SK-N-SH (cell line): ENCODE measurements at regions not wholly inside any gene's neighbourhood (a gene's known extent, or its start where the extent isn't known, plus 50 kb on each side); places are given as distances from the start of the nearest gene placed in this dataset.

Experiments used
- EP300 ChIP-seq, 2 experiments: IDR thresholded peaks; 2 replicates each; pipeline versions ENCODE4 v1.4.0 to v1.6.1; 2012; ENCODE audit warnings: borderline replicate concordance in 1 of 2, low read depth in 1 of 2, low read length in 1 of 2
- NFIC ChIP-seq: IDR thresholded peaks from 2 replicates; pipeline ENCODE4 v1.4.0; 2012; ENCODE audit warnings: borderline replicate concordance
- POLR2AphosphoS5 ChIP-seq: IDR thresholded peaks from 2 replicates; pipeline ENCODE4 v1.6.1; 2012; ENCODE audit warnings: low read depth, low read length
- RAD21 ChIP-seq: IDR thresholded peaks from 2 replicates; pipeline ENCODE4 v1.6.1; 2012; ENCODE audit warnings: mild to moderate bottlenecking, low read length
- RFX5 ChIP-seq: IDR thresholded peaks from 2 replicates; pipeline ENCODE4 v1.6.1; 2012; ENCODE audit warnings: mild to moderate bottlenecking, improper control_type of control experiment, low read length
- SIN3A ChIP-seq: IDR thresholded peaks from 2 replicates; pipeline ENCODE4 v1.6.1; 2012; ENCODE audit warnings: low read depth, mild to moderate bottlenecking, low read length, moderate library complexity, borderline replicate concordance
- TF ChIP-seq, protein P1 (sequence below): fragments of 200-600 bp; sonication (generic); IDR thresholded peaks from 2 replicates; pipeline ENCODE4 v1.6.1; 2017; ENCODE audit warnings: antibody characterized with exemption, mild to moderate bottlenecking, moderate library complexity
- TF ChIP-seq, protein P2 (sequence below): fragments of 150-350 bp; IDR thresholded peaks from 2 replicates; pipeline ENCODE4 v1.6.1; 2017; ENCODE audit warnings: antibody characterized with exemption, low read length, low read depth, borderline replicate concordance
- TF ChIP-seq, protein P3 (sequence below): IDR thresholded peaks from 2 replicates; pipeline ENCODE4 v1.6.1; 2012; ENCODE audit warnings: mild to moderate bottlenecking, low read depth, low read length, moderate library complexity

DNA sequence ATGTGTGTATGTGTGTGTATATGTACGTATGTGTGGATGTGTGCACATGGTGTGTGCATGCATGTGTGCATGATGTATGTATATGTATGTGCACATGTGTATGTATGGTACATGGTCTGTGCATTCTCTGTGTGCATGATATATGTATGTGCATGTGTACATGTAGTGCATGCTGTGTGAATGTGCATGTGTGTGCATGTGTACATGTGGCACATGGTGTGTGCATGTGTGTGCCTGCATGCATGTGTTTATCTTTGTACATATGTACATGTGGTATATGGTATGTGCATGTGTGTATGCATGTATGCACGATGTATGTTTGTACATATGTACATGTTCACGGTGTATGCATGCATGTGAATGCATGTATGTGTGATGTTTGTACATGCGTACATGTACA lies 383.7 kb downstream of the TYW1 start:
- TF ChIP-seq, protein P1, sequence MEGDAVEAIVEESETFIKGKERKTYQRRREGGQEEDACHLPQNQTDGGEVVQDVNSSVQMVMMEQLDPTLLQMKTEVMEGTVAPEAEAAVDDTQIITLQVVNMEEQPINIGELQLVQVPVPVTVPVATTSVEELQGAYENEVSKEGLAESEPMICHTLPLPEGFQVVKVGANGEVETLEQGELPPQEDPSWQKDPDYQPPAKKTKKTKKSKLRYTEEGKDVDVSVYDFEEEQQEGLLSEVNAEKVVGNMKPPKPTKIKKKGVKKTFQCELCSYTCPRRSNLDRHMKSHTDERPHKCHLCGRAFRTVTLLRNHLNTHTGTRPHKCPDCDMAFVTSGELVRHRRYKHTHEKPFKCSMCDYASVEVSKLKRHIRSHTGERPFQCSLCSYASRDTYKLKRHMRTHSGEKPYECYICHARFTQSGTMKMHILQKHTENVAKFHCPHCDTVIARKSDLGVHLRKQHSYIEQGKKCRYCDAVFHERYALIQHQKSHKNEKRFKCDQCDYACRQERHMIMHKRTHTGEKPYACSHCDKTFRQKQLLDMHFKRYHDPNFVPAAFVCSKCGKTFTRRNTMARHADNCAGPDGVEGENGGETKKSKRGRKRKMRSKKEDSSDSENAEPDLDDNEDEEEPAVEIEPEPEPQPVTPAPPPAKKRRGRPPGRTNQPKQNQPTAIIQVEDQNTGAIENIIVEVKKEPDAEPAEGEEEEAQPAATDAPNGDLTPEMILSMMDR = no peak
- TF ChIP-seq POLR2AphosphoS5 = no peak
- TF ChIP-seq NFIC = no peak
- TF ChIP-seq, protein P2, sequence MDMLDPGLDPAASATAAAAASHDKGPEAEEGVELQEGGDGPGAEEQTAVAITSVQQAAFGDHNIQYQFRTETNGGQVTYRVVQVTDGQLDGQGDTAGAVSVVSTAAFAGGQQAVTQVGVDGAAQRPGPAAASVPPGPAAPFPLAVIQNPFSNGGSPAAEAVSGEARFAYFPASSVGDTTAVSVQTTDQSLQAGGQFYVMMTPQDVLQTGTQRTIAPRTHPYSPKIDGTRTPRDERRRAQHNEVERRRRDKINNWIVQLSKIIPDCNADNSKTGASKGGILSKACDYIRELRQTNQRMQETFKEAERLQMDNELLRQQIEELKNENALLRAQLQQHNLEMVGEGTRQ = no peak
- TF ChIP-seq, protein P3, sequence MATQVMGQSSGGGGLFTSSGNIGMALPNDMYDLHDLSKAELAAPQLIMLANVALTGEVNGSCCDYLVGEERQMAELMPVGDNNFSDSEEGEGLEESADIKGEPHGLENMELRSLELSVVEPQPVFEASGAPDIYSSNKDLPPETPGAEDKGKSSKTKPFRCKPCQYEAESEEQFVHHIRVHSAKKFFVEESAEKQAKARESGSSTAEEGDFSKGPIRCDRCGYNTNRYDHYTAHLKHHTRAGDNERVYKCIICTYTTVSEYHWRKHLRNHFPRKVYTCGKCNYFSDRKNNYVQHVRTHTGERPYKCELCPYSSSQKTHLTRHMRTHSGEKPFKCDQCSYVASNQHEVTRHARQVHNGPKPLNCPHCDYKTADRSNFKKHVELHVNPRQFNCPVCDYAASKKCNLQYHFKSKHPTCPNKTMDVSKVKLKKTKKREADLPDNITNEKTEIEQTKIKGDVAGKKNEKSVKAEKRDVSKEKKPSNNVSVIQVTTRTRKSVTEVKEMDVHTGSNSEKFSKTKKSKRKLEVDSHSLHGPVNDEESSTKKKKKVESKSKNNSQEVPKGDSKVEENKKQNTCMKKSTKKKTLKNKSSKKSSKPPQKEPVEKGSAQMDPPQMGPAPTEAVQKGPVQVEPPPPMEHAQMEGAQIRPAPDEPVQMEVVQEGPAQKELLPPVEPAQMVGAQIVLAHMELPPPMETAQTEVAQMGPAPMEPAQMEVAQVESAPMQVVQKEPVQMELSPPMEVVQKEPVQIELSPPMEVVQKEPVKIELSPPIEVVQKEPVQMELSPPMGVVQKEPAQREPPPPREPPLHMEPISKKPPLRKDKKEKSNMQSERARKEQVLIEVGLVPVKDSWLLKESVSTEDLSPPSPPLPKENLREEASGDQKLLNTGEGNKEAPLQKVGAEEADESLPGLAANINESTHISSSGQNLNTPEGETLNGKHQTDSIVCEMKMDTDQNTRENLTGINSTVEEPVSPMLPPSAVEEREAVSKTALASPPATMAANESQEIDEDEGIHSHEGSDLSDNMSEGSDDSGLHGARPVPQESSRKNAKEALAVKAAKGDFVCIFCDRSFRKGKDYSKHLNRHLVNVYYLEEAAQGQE = no peak
- TF ChIP-seq RFX5 = no peak
- TF ChIP-seq RAD21 = no peak
- TF ChIP-seq EP300 (IDR thresholded peaks at IDR 0.05; ENCODE audit: borderline replicate concordance in 1 of 2, low read depth in 1 of 2, low read length in 1 of 2) = no peak
- TF ChIP-seq SIN3A = no peak
